ENCODE measurements at regions not wholly inside any gene's neighbourhood (a gene's known extent, or its start where the extent isn't known, plus 50 kb on each side); places are given as distances from the start of the nearest gene placed in this dataset.

- no peak for TF ChIP-seq ZBTB1 (CRISPR knock-in tag; IDR thresholded peaks at IDR 0.05; ENCODE audit: borderline replicate concordance, low read depth)
- TF ChIP-seq GTF2B (IDR thresholded peaks at IDR 0.05; ENCODE audit: extremely low read depth, insufficient read length), result no peak
- no peak for TF ChIP-seq ZNF586 (CRISPR knock-in tag; conservative IDR thresholded peaks at IDR 0.05)
- no peak for TF ChIP-seq ARID2 (IDR thresholded peaks at IDR 0.05)
- no peak for TF ChIP-seq CREB3L1 (IDR thresholded peaks at IDR 0.05; ENCODE audit: borderline replicate concordance, low read depth)
- no peak for TF ChIP-seq NRF1 (conservative IDR thresholded peaks at IDR 0.05 in 1 of 2, IDR thresholded peaks at IDR 0.05 in 1 of 2)
- TF ChIP-seq C11orf30 (IDR thresholded peaks at IDR 0.05; ENCODE audit: low read depth), result peak; percentile 46; the same call in 1 of the 2 replicates
Measured at GRCh38 chr10:76700241-76700640, 937.4 kb downstream of the KCNMA1 start (continued).

- H2AFZ ChIP-seq (ENCODE audit: low read depth, low read length), result no peak overlapping the region
- H3K4me3 ChIP-seq, result no peak overlapping the region
- POLR2A ChIA-PET, result no interaction called here
- no peaks in the 10 kb centered on the region for H3K27me3 ChIP-seq (ENCODE audit: control insufficient read depth in 2 of 2, insufficient read depth in 2 of 2, low read length in 2 of 2)
- no peak overlapping the region for H3K27ac ChIP-seq (ENCODE audit: extremely low read depth, low read depth, low read length)
- H3K79me2 ChIP-seq (ENCODE audit: control insufficient read depth, insufficient read depth, low read length), result no peaks in the 10 kb centered on the region
- CTCF ChIA-PET (ENCODE audit: low intra/inter-chr PET ratio), result no interaction called here
- in situ Hi-C loops (cut with MboI), result no loop called here
- no peak overlapping the region for H3K4me2 ChIP-seq (ENCODE audit: insufficient read depth, low read length)
- H3K4me1 ChIP-seq (replicated peaks in 1 of 2; ENCODE audit: control insufficient read depth in 2 of 2, insufficient read depth in 2 of 2, low read length in 2 of 2), result no peaks in the 10 kb centered on the region
- no peak for DNase-seq (ENCODE audit: extremely low read depth in 1 of 4, low spot score in 3 of 4)
- FAIRE-seq, result no peak
- ATAC-seq, result no peak
- H4K20me1 ChIP-seq (replicated peaks; ENCODE audit: control insufficient read depth, insufficient read depth, low read length), result no peaks in the 10 kb centered on the region
- intact Hi-C loops (cut with micrococcal nuclease), result no loop called here
- no peak overlapping the region for H3K9ac ChIP-seq (ENCODE audit: insufficient read depth in 1 of 2, low read depth in 2 of 2, low read length in 2 of 2)
- no peaks in the 10 kb centered on the region; the same call in 1 of the 2 replicates for H3K9me3 ChIP-seq (replicated peaks; ENCODE audit: control insufficient read depth, insufficient read depth, low read depth, low read length)
- no TSS peak for BruUV-seq (replicated peaks)
- no peaks in the 10 kb centered on the region for H3K36me3 ChIP-seq (ENCODE audit: control insufficient read depth, insufficient read depth, low read length)
- no peaks in the 10 kb centered on the region for H3K9me1 ChIP-seq (ENCODE audit: control insufficient read depth, insufficient read depth, low read length)
- TF ChIP-seq ZNF398 (CRISPR knock-in tag; IDR thresholded peaks at IDR 0.05) (no peak), PHF21A (IDR thresholded peaks at IDR 0.05; ENCODE audit: borderline replicate concordance, low read depth) (no peak), ZNF23 (CRISPR knock-in tag; IDR thresholded peaks at IDR 0.05) (no peak), SAP30 (IDR thresholded peaks at IDR 0.05; ENCODE audit: borderline replicate concordance, insufficient read depth, low read depth, low read length, poor library complexity, severe bottlenecking) (no peak), ZNF41 (CRISPR knock-in tag; conservative IDR thresholded peaks at IDR 0.05) (no peak), NKRF (IDR thresholded peaks at IDR 0.05; ENCODE audit: borderline replicate concordance) (no peak), MAFF (IDR thresholded peaks at IDR 0.05; ENCODE audit: low read length) (no peak)
Measured at GRCh38 chr10:76697923-76698322, 939.7 kb downstream of the KCNMA1 start.

All from K562 (cell line).